Ovary (tissue), 3 donors: ENCODE measurements at regions not wholly inside any gene's neighbourhood (a gene's known extent, or its start where the extent isn't known, plus 50 kb on each side); places are given as distances from the start of the nearest gene placed in this dataset.

Source experiments
- CTCF ChIP-seq, 3 donors: fragments of 450-650 bp in 2 of 3; fragments of 200-600 bp in 1 of 3; IDR thresholded peaks; one replicate each; pipeline versions ENCODE4 v1.5.1 to v1.8.0; 2016 to 2022; ENCODE audit warnings: antibody characterized with exemption in 3 of 3, mild to moderate bottlenecking in 1 of 3
- POLR2A ChIP-seq: fragments of 450-650 bp; IDR thresholded peaks from one replicate; pipeline ENCODE4 v1.6.1; 2017; ENCODE audit warnings: antibody characterized with exemption, mild to moderate bottlenecking, moderate library complexity
- donor health status: DM: no; HTN: no; CAD: no.

- TF ChIP-seq CTCF (IDR thresholded peaks at IDR 0.05) (no peak), POLR2A (no peak)
These were observed 98.5 kb upstream of the SOX2 start for GRCh38 chr3:181613191-181613590.
